ENCODE measurements at regions not wholly inside any gene's neighbourhood (a gene's known extent, or its start where the extent isn't known, plus 50 kb on each side); places are given as distances from the start of the nearest gene placed in this dataset.

- 21% methylated on average over 2 of the region's 2 CpGs for WGBS (ENCODE audit: insufficient coverage, insufficient replicate concordance, low lambda C conversion rate, missing lambda C conversion rate)
- BruUV-seq (replicated peaks), result no TSS peak
- POLR2A ChIA-PET, result no interaction called here
- ATAC-seq (no peak), DNase-seq (ENCODE audit: low read depth, low spot score) (no peak), FAIRE-seq (no peak)
- H4K20me1 ChIP-seq (ENCODE audit: control insufficient read depth, insufficient read depth), result no peaks in the 10 kb centered on the region
- SMC1A ChIA-PET (ENCODE audit: uncharacterized antibody, unreplicated experiment), result interaction anchor here (1.1 to 1.6 kb wide), 2 partner anchors 10 kb away, joined by 3 to 5 read pairs; no protein-coding TSS in a partner anchor
- in situ Hi-C loops (cut with MboI) (no loop called here), intact Hi-C loops (cut with micrococcal nuclease; ENCODE audit: unreplicated experiment) (no loop called here)
- H3K36me3 ChIP-seq (ENCODE audit: control insufficient read depth in 2 of 2, insufficient read depth in 2 of 2, low read length in 1 of 2), result no peaks in the 10 kb centered on the region
- no peaks in the 10 kb centered on the region for H3K27me3 ChIP-seq (replicated peaks in 1 of 2; ENCODE audit: control insufficient read depth in 2 of 2, insufficient read depth in 2 of 2, low read length in 1 of 2)
- no peak overlapping the region for H3K4me2 ChIP-seq (ENCODE audit: control insufficient read depth, insufficient read depth)
- peaks cover 4% of the 10 kb centered on the region; the same call in 1 of the 2 replicates for H3K4me1 ChIP-seq (ENCODE audit: control insufficient read depth, insufficient read depth, low read length)
- CTCF ChIA-PET, result interaction anchor here (1.3 kb wide), 1 partner anchor 88 kb away, joined by 3 read pairs; no protein-coding TSS in a partner anchor
- TF ChIP-seq ZBED1 (IDR thresholded peaks at IDR 0.05; ENCODE audit: borderline replicate concordance) (no peak), HDAC6 (IDR thresholded peaks at IDR 0.05; ENCODE audit: unreplicated experiment) (no peak), RAD21 (IDR thresholded peaks at IDR 0.05; ENCODE audit: insufficient read depth, low read depth, low read length) (no peak), PKNOX1 (IDR thresholded peaks at IDR 0.05) (no peak), NR2C1 (IDR thresholded peaks at IDR 0.05) (no peak), FOXM1 (IDR thresholded peaks at IDR 0.05; ENCODE audit: low read depth, low read length) (no peak), BHLHE40 (IDR thresholded peaks at IDR 0.05; ENCODE audit: borderline replicate concordance in 1 of 2, low read depth in 2 of 2, low read length in 1 of 2) (no peak), PRDM15 (CRISPR knock-in tag; IDR thresholded peaks at IDR 0.05) (no peak), CREB1 (IDR thresholded peaks at IDR 0.05; ENCODE audit: low read depth) (no peak)
- H2AFZ ChIP-seq (ENCODE audit: control insufficient read depth, low read depth, low read length), result no peak overlapping the region
- no peaks in the 10 kb centered on the region for H3K9me3 ChIP-seq (replicated peaks; ENCODE audit: control insufficient read depth, insufficient read depth, low read length)
- no peak overlapping the region for H3K9ac ChIP-seq (ENCODE audit: control insufficient read depth, insufficient read depth, low read length)
- RAD21 ChIA-PET (ENCODE audit: unreplicated experiment), result no interaction called here
- H3K4me3 ChIP-seq, result no peak overlapping the region
- H3K27ac ChIP-seq (ENCODE audit: control insufficient read depth, insufficient read depth), result no peak overlapping the region
- H3K79me2 ChIP-seq (ENCODE audit: control insufficient read depth, insufficient read depth, low read length), result no peaks in the 10 kb centered on the region
Observed at GRCh38 chr18:51426996-51427395, 229.5 kb upstream of the MEX3C start.

Measured in GM12878 (cell line).